Stimulated activated CD4-positive, alpha-beta T cell treated with anti-CD3 and anti-CD28 coated beads, Interleukin-2, amount 100 ng/mL, for 48 hours (primary cell): ENCODE measurements at regions not wholly inside any gene's neighbourhood (a gene's known extent, or its start where the extent isn't known, plus 50 kb on each side); places are given as distances from the start of the nearest gene placed in this dataset.

Experiments
- DNase-seq, 2 donors: peaks; one replicate each; pipeline ENCODE4 v3.0.0-alpha.2; 2020

DNA sequence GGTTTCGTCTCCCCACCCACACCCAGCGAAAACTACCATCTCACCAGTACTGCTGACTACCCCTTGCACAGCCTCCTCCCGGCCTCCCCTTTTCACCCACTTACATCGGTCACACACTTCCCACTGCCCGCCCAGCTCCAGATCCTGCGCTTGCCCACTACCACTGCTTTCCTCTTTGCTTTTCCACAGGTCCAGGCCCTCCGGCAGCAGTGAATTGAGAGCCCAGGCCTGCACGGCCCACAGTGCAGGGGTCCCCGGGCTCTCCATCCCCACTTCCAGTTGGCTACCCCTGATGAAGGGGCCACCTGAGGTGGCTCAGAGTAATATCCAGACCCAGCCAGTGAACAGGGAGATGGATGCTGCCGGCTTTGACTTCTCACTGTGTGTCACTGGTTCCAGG, 120.2 kb upstream of the FSTL4 start:
- no peak for DNase-seq

DNA sequence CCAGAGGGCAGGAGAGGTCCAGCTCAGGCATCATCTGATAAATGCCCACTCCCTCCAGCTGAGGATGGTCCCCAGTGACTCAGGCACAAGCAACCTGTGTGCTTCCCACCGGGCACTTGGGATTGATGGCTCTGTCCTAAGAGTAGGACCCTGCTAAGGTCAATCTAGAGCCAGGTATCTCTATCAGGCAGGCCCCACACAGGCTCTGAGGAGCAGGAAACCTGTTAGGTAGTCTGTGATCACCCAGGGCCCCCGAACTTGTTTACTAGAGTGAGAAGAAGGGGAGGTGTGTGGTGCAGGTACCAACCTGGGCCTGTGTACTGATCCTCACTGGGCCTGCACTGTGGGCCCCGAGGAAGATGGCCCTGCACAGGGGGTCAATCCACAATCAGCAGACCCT, 119.6 kb upstream of the FSTL4 start:
- no peak for DNase-seq

DNA sequence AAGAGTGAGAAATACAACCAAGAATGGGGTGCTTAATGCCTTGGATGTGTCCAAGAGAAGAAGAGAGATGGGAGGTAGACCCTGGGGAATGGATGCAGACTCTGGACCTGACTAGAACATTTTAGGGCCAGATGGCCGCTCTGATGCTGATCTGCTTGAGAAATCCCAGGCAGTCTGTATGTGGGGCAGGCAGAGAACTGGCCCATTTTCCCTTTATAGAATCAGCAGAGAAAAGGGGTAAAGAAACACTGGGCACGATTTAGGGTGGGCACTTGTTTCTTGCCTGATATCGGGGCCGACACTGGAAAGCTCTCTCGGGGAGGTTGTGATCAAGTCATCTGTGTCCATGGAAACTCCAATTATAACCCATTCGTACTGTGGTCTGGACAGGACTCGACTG, 118.5 kb upstream of the FSTL4 start:
- no peak for DNase-seq

DNA sequence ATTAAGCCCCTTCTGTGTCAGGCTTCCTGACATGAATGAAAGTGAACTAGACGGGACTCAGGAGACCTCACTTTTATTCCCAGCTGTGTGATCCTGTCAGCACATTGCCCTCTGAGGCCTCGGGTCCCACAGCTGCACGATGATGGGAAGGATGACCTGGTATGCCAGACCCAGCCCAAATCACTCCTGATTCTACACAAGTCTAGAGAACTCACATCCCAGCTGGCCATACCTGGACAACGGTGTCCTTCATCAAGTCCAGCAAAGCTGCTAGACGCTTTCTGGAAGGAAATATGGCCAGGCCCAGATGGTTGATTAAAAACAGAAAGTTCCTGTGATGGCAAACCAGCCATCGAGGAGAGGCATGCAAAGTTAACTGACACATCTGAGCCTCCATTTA, 118.0 kb upstream of the FSTL4 start:
- no peak for DNase-seq

DNA sequence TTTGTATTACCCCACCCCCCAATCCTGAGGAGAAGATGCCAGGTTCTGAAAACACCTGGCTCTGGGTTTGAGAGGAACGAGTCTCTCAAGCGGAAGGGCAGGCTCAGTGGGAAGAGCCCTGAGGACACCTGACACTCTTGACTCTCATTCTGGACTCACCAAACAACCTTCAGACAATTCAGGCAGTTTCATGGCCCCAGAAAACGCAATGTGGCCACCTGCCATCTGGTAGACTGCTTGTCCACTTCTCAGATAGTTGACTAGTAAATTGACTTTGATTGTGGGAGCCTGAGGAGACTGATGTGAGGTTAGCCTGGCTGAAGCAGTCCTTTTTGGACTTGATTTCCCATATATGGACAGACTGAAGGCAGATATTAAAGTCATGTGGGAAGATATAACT, 117.5 kb upstream of the FSTL4 start:
- no peak for DNase-seq

DNA sequence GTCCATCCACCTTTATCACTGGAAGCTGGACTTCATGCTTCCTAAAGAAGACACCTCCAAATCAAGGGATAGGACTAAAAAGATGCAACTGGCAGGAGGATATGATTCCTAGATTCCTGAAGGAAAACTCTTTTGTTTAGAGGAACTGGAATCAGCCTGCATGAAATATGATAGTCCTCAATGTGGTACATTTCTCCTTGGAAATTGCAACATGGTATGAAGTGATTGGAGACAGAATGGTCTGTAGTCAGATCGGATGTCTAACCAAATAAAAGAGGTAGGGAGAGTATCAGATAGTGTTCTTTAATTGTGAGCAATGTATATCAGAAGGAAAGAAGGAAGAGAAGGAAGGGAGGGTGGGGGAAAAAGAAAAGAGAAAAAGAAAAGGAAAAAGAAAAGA, 116.1 kb upstream of the FSTL4 start:
- no peak for DNase-seq

DNA sequence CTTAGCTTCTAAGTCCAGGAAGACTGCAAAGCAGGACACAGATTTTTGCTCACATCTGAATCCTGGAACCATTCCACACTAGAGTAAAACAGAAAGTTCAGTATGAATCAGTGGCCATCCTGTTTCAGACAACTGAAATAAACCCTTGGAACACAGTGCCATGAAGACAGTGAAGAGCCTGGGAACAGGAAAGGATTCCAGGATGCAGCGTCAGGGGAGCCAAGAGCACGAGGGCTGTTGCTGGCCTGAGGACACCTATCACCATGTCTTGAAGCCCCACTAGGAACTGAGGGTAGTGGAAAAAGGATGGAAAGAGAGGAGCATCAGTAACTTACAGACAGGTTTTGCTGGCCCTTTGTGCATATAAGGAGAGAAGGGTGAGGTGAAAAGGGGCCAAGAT, 115.3 kb upstream of the FSTL4 start:
- no peak for DNase-seq

DNA sequence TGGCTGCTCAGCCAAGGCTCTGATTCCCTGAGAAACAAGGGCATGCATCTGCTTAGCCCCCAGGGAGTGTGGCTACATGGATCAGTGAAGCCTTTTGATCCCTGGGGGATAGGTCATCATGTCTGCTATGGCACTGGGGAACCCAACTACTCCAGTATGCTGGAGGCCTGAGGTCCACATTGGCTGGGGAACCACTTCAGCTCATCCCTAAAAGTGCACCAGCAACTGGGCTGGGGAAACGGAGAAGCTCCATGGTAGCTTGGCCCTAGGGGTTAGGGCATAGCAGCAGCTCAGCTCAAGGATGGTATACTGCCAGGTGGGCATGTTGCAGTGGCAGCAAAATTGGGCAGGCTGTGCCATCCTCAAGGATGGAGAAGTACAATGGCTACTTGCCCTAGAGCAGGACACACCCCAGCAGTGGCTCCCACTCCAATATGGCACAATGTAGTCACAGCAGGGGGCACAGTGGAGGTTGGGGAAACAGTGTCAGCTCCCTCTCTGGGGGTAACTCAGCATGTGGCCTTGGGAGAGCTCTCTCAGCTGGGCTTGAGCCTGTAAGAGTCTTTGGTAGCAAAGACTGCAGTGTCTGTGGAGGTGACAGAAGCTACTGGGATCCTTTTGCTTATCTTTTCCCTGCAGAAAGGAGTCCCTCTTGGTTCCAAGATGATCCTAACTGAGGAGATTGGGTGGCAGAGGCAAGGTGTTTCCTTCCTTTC, 111.5 kb upstream of the FSTL4 start:
- DNase-seq = no peak

DNA sequence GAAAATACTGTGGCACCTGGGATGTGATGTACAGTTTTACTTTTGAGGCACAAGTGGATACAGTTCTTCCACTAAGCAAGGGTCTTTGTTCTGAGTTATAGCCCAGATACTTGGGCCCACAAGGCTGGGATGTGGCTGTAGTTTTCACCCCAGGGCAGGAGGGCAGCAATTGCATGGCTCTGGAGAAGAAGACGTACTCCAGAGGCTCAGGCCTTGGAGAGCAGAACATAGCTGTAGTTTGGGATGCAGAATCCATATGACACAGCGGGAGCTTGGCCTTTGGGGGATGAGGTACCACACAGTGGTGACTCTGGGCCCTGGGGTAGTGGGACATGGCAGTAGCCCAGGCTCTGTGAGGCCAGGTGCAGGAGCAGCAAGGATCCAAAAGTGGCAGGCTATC, 110.8 kb upstream of the FSTL4 start:
- DNase-seq = no peak

DNA sequence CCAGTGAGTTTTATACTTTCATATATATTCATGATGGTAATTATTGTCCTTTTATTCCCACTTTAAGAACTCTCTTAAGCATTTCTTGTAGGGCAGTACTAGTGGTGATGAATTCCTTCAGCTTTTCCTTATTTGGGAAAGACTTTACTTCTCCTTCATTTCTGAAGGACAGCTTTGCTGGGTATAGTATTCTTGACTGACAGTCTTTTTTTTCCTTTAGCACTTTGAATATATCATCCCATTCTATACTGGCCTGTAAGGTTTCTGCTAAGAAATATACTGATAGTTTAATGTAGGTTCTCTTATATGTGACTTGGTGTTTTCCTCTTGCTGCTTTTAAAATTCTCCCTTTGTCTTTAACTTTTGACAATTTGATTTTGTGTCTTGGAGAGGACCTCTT, 109.0 kb upstream of the FSTL4 start:
- no peak for DNase-seq

DNA sequence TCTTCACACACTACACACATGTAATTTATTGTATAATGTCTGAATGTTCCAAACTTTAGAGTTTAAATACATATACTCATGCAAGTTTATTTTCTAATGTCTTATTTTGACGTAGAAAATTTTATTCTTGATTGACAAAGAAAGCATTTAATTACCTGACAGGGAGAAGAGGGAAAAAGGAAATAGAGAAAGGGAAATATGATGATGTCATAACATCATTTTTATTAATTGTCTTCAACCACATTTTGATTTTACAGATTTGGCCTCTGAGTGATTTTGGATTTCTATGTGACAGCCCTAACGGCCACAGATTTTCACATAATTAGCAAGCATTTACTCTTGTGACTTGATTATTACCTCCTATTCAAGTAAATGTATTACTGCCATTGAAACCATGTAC, 106.1 kb upstream of the FSTL4 start:
- DNase-seq = no peak

DNA sequence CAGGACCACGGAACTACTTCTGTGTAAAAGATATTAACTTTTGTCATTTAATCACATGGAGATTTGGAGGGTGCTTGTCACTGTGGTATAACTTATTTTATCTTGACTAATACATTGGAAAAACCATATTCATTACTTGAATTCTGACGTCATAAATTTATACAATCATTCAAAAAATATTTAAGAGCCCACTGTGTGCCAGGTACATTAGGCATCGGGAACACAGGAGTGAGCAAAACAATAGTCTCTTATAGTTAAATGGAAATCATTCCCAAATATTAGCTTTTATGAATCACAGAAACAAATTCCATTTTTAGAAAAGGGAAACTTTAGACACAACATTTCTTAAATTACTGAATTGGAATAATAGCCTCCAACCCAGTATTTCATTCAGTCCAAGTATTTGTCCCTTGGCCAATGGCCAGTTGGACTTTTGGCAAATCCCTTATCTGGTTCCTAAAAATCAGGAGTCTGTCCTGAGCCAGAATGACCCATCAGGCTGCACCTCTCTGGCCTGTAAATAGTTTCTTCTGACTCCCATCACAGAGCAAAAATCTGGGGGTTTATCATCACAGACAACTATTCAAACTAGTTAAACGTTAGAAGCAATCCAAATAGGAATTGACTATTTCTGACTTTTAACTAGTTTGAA, 104.3 kb upstream of the FSTL4 start:
- DNase-seq = no peak

DNA sequence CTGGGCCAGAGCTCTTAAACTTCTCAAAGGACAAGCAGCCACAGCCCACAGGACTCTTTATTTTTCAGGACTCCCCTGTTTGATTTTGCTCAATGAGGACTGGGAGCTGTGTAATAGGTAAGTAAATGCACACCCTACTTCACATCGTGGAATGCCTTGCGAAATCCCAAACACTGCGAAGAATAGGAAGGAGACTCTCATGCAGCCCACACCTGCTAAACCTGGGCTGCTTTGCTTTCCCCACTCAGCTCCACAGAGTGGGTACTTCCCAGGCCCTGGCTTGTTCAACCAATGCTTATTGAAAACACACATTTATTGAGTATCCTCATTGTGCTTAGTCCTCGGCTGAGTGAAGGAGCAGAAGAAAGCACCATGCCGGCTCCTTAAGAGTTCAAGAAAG, 103.3 kb upstream of the FSTL4 start:
- DNase-seq = no peak

DNA sequence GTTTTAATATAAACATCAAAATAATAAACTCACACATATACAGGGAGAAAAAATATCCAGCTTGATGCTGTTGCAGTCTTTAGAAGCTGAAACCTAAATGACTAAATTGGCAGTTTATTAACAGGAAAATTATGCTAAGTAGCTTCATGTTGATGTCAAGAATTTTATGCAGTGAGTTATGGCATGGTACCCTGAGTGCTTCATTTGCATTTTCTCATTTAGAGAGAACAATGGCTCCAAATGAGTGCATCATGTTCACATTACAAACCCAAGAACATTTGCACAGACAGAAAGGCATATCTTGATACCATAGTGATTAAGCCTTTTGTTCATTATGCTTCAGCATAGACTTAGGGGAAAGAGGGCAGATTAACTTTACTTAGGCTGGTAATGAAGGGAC, 102.9 kb upstream of the FSTL4 start:
- DNase-seq = no peak

DNA sequence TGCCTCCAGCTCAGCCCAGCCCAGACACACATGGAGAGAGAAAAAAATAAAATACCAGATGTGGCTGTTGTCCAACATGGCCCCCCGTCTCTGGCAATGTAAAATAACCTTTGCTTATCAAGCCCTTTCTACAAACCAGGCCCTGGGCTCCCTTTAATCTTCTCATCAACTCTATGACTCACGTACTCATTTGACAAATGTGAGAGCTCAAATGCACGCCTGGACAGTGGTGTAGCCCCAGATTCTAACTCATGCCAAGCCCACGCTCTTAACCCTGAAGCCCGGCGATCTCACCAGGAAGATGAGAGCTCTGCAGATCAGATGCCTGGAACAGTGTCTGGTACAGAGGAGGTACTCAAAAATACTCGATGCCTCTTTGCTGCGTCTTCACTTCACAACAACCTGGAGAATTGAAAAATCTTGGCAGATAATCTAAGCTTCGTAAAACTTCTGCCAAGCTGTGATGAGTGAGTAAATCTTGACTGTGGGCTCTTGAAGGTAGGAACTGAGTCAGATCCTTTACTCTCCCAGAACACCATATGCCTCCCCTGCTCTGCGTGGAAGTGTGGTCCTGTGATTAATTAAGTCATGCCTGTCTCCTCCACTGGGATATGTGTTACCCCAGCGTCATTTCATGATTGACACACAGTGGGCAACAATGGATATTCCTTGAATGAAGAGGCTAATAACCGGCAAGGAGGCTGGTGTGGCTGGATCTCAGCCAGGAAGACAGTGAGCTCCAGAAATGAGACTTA, 102.0 kb upstream of the FSTL4 start:
- no peak for DNase-seq

DNA sequence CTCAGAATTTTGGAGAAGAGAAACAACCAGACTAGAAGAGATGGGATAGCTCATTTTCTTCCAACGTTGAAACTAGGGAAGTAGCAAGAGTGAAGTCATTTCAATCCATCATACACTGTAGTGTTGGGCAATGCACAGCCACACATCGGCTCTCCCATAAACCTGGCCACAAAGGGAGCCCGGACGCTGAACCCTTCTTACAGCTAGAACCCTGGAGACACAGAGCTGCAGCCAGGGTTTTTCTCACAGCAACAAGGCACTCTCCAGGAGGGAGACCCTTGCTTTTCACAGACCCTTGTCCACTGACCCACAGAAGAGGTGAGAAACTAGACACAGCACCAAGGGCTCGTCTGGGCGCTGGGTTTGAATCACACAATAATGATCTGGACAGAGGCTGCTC, 101.4 kb upstream of the FSTL4 start:
- DNase-seq = no peak

DNA sequence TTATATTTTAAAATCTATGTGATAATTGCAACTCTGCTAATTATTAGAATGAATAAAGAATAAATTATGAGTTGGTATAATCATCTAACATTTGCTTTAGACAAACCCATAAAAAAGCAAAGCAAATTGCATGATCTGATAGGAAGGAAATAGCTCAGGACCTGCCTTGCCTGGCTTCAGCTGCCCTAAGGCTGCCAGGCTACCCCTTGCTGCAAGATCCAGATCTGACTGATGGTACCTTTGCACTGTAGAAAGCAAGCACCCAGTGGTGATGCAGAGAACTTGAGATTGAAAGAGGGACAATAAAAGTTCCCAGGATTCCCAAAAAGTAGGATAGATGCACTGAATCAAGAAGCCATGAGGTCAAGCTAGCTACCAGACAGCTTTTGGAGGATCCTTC, 100.9 kb upstream of the FSTL4 start:
- no peak for DNase-seq

DNA sequence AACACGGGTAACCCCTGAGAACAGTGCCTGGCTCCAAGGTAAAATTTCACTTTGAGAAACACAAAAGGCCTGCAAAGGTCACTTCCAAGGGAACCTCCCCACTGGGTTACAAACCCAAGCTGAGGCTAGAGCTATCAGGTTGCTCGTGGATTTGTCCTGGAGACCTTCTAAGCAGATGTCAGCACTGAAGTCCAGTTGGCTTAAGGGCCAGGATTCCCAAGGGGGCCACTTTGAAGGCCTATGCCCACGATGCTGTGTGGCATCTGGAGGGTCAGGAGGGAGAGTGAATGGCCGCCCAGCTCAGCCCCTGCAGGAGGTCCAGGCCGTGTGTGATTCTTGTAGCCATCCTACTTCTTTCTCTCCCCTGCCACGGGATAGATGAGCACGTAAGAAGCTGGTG, 100.2 kb upstream of the FSTL4 start:
- no peak for DNase-seq

DNA sequence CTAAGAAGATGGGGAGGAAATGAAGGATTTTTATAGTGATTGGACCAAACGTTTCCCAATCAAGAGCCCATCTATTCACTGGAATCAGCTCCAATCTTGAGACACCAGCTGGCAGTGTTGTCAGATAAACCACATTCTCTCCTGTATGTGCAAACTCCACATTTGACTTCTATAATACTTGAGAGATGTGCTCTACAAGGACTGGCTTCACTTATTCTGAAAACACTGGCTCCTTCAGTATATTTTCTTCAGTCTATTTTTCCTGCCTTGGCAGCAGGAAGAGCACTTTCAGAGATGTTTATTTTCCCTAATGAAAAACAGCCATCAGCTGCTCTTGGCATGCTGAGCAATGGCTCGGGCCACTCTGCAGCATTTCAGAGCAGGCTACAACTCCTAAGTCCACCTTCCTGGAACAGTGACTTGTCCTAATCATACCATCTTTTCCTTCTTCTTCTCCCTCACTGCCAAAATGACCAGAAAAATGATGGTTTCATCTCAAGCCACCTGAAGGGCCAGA, 96.9 kb upstream of the FSTL4 start:
- no peak for DNase-seq

DNA sequence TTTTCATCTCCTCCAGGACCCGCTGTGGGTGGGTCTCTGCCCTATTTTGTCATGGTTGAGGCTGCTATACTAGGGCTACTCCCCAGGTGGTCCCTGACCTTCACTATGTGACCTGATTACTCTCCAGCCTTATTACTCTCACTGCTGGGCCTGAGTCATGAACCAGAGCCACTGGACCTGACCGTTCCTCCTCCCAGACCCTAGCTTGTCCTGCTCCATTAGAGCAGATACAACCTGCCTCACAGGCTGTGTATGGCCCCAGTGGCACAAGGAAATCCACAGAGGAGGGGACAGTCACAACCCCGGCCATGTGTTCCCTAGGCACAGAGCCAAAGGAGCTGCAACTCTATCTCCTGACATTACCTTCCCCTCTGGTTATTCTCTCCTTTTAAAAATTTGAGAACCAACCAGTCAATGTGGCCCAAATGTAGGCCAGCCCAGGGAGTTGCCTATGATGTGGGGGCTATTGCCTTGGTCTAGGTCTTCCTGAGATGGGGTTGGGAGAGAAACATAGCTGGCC, 96.0 kb upstream of the FSTL4 start:
- DNase-seq = no peak

DNA sequence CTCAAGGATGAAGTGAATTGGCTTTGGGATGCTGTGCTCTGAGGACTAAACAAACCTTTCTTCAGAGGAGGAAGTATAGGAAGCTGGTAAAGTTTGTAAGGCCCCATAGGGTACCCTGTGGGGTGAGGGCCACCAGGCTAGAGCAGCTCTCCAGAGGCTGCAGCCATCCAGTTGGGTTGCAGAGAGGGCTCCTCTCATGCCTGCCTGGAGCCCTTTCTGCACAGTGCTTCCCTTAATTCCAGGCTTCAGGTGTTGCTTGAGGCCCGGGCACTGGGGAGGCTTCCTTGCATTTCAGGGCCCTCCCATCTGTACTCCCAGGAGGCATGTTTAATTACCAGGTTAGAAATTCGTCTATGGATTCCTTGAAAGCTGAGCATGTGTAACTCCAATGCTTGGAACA, 95.3 kb upstream of the FSTL4 start:
- no peak for DNase-seq

DNA sequence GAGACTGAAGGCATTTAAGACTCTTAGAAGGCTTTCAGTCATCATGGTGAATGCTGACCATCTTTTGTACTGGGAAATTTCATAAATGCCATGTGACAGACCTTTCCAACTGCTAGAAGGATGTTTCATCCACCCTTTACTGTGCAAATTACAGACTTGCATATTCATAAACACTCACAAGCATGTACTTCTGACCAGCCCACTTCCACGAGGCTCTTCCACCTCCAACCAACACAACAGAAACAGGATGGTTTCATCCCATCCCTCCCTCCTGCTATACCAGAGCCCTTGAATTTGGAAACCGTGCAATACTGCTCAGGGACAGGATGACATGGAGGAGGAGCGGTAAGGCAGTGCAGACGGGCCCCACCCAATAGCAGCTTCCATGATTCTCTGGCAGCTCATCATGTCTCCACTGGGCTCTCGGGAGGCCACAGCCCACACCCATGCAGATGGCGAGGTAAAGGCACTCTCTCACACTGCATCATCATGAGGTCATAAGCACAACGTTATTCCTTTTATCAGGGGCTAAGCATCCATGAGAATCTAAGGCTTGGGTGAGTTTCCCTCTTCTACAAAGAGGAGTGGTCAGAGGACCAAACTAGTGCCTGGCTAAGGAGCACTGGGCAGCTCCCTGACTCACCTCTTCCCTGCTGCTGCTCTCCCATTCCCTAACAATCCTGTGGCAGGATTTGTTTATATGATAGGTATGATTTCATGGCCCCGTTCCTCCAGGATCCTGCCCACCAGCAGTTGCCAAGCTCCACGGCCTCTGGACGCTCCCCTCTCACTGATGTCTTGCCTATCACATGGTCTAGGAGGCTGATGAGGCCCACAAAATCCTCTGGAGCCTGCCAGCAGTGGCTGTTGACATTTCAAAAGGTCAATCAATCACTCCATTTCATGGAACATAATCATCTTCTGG, 94.4 kb upstream of the FSTL4 start:
- DNase-seq = no peak

DNA sequence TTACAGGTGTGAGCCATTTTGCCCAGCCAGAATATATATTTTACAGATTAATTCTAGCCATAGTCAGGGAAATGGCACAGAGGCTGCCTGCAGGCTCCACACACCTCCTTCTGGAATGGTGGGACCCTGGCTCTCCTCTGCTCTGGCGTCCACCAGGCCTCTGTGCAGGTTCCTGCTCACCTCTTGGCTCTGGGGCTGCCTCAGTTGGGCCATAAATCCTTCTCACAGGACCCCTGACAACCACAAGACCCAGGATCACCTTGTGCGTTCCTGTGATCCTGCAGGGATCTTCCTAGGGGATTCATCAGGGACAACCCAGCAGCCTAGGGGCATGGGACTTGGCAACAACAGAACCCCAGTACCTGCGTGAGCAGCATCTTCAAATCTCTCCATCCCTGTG, 93.0 kb upstream of the FSTL4 start:
- DNase-seq = no peak
